22Rv1 (cell line): ENCODE measurements at regions not wholly inside any gene's neighbourhood (a gene's known extent, or its start where the extent isn't known, plus 50 kb on each side); places are given as distances from the start of the nearest gene placed in this dataset.

Experiments
- ZFX ChIP-seq: fragments of 450-650 bp; IDR thresholded peaks from 2 replicates; pipeline ENCODE4 v1.6.1; 2017; ENCODE audit warnings: antibody characterized with exemption, borderline replicate concordance
- TF ChIP-seq, protein P1 (sequence below): fragments of 450-650 bp; IDR thresholded peaks from 2 replicates; pipeline ENCODE4 v1.5.1; 2017; ENCODE audit warnings: mild to moderate bottlenecking

DNA sequence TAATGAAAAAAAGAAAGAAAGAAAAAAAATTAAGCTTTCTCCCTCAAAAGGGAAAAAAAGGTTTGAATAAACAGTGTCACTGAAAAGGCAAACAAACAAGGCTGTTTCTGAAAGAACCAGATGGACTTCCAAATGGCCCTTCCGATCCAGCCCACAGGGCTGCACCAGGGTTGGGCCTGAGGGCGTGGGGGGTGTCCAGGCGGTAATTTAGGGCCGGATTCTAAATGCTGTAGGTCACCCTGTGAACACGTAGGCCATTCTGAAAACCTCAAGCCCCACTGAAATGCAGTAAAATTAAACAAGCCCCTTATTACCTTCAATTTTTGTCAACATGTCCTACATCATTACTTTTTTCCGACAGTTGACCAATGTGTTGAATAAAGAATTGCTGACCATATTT is 132.1 kb downstream of the HSD17B3 start:
- TF ChIP-seq, protein P1, sequence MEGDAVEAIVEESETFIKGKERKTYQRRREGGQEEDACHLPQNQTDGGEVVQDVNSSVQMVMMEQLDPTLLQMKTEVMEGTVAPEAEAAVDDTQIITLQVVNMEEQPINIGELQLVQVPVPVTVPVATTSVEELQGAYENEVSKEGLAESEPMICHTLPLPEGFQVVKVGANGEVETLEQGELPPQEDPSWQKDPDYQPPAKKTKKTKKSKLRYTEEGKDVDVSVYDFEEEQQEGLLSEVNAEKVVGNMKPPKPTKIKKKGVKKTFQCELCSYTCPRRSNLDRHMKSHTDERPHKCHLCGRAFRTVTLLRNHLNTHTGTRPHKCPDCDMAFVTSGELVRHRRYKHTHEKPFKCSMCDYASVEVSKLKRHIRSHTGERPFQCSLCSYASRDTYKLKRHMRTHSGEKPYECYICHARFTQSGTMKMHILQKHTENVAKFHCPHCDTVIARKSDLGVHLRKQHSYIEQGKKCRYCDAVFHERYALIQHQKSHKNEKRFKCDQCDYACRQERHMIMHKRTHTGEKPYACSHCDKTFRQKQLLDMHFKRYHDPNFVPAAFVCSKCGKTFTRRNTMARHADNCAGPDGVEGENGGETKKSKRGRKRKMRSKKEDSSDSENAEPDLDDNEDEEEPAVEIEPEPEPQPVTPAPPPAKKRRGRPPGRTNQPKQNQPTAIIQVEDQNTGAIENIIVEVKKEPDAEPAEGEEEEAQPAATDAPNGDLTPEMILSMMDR, result no peak
- TF ChIP-seq ZFX, result no peak
